Fibroblast of lung (primary cell): ENCODE measurements at regions not wholly inside any gene's neighbourhood (a gene's known extent, or its start where the extent isn't known, plus 50 kb on each side); places are given as distances from the start of the nearest gene placed in this dataset.

Source experiments
- EZH2 ChIP-seq: IDR thresholded peaks from 2 replicates; pipeline ENCODE4 v1.5.1; 2012; ENCODE audit warnings: low read length, control low read depth, mild to moderate bottlenecking; ENCODE audit errors: missing control alignments
- TF ChIP-seq, protein P1 (sequence below), 2 donors: IDR thresholded peaks in 1 of 2; conservative IDR thresholded peaks in 1 of 2; 1 replicate in 1 of 2; 2 replicates in 1 of 2; pipeline ENCODE4 v1.5.1; 2011 to 2012; ENCODE audit warnings: low read length in 2 of 2, control low read depth in 1 of 2, inconsistent platforms in 1 of 2, low read depth in 1 of 2, mild to moderate bottlenecking in 1 of 2

DNA sequence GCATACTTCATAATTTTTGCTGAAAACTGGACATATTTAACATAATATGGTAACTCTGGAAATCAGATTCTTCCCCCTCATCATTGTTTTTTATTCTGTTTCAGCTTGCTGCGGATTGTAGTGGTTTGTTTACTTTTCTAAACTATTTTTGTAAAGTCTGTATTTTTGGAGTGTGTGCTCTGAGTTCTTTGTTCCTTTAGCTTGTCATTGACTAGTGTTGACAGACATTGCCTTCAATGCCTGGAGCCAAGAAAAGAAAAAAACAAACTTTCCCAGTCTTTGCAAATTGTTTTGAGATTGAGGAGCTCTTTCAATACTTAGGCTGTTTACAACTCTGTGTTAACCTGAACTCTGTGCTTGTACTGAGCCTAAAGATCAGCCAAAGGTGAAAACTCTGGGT is 137.3 kb upstream of the CEP126 start:
- TF ChIP-seq, protein P1, sequence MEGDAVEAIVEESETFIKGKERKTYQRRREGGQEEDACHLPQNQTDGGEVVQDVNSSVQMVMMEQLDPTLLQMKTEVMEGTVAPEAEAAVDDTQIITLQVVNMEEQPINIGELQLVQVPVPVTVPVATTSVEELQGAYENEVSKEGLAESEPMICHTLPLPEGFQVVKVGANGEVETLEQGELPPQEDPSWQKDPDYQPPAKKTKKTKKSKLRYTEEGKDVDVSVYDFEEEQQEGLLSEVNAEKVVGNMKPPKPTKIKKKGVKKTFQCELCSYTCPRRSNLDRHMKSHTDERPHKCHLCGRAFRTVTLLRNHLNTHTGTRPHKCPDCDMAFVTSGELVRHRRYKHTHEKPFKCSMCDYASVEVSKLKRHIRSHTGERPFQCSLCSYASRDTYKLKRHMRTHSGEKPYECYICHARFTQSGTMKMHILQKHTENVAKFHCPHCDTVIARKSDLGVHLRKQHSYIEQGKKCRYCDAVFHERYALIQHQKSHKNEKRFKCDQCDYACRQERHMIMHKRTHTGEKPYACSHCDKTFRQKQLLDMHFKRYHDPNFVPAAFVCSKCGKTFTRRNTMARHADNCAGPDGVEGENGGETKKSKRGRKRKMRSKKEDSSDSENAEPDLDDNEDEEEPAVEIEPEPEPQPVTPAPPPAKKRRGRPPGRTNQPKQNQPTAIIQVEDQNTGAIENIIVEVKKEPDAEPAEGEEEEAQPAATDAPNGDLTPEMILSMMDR (conservative IDR thresholded peaks at IDR 0.05 in 1 of 2, IDR thresholded peaks at IDR 0.05 in 1 of 2; ENCODE audit: low read depth in 1 of 2, low read length in 2 of 2): no peak
- TF ChIP-seq EZH2: no peak
